ENCODE measurements at regions not wholly inside any gene's neighbourhood (a gene's known extent, or its start where the extent isn't known, plus 50 kb on each side); places are given as distances from the start of the nearest gene placed in this dataset.

- TF ChIP-seq, protein P1, sequence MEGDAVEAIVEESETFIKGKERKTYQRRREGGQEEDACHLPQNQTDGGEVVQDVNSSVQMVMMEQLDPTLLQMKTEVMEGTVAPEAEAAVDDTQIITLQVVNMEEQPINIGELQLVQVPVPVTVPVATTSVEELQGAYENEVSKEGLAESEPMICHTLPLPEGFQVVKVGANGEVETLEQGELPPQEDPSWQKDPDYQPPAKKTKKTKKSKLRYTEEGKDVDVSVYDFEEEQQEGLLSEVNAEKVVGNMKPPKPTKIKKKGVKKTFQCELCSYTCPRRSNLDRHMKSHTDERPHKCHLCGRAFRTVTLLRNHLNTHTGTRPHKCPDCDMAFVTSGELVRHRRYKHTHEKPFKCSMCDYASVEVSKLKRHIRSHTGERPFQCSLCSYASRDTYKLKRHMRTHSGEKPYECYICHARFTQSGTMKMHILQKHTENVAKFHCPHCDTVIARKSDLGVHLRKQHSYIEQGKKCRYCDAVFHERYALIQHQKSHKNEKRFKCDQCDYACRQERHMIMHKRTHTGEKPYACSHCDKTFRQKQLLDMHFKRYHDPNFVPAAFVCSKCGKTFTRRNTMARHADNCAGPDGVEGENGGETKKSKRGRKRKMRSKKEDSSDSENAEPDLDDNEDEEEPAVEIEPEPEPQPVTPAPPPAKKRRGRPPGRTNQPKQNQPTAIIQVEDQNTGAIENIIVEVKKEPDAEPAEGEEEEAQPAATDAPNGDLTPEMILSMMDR (IDR thresholded peaks at IDR 0.05), result no peak
- no peak for TF ChIP-seq POLR2A (IDR thresholded peaks at IDR 0.05)
Observed at GRCh38 chr3:164608554-164609276, 469.6 kb downstream of the SI start.
